Omental fat pad (tissue), 1 donor: ENCODE measurements at regions not wholly inside any gene's neighbourhood (a gene's known extent, or its start where the extent isn't known, plus 50 kb on each side); places are given as distances from the start of the nearest gene placed in this dataset.
"Not testable (repeated sequence)": the region's sequence is repeated elsewhere in the genome, so short reads cannot be mapped to it uniquely, and the experiment has no call there.

Experiments
- ATAC-seq: fragments of 150-250 bp; one replicate; pipeline ENCODE4 v1.9.1; 2016; ENCODE audit warnings: mild to moderate bottlenecking, moderate library complexity; ENCODE audit not compliant: low FRiP score
- DNase-seq: peaks from one replicate; pipeline ENCODE4 v3.0.0-alpha.2; 2019; ENCODE audit warnings: low spot score

- not testable (repeated sequence) for ATAC-seq
Measured at GRCh38 chr2:87330486-87330885, 308.8 kb upstream of the PLGLB1 start.

GRCh38 chr2:87331940-87332583 is 310.4 kb upstream of the PLGLB1 start:
- not testable (repeated sequence) for DNase-seq, ATAC-seq

More at GRCh38 chr2:87330486-87330885, 308.8 kb upstream of the PLGLB1 start:
- DNase-seq, result not testable (repeated sequence)

GRCh38 chr2:87334888-87335287 is 313.2 kb upstream of the PLGLB1 start:
- ATAC-seq, DNase-seq: not testable (repeated sequence)

GRCh38 chr2:87338998-87339397 is 317.4 kb upstream of the PLGLB1 start:
- ATAC-seq, result peak; percentile 95
- not testable (repeated sequence) for DNase-seq

- ATAC-seq, DNase-seq: not testable (repeated sequence)
Measured at GRCh38 chr2:87341601-87342014, 320.0 kb upstream of the PLGLB1 start.

GRCh38 chr2:87342175-87342574 is 320.5 kb upstream of the PLGLB1 start:
- DNase-seq, ATAC-seq: not testable (repeated sequence)

- ATAC-seq, DNase-seq: not testable (repeated sequence)
Measured at GRCh38 chr2:87343347-87343746, 321.7 kb upstream of the PLGLB1 start.

GRCh38 chr2:87345283-87345682 is 323.6 kb upstream of the PLGLB1 start:
- DNase-seq, ATAC-seq: not testable (repeated sequence)

GRCh38 chr2:87348556-87348955 is 326.9 kb upstream of the PLGLB1 start:
- DNase-seq, ATAC-seq: not testable (repeated sequence)

GRCh38 chr2:87349006-87349405 is 327.4 kb upstream of the PLGLB1 start:
- not testable (repeated sequence) for ATAC-seq, DNase-seq

- not testable (repeated sequence) for DNase-seq, ATAC-seq
Measured at GRCh38 chr2:87352178-87352934, 330.7 kb upstream of the PLGLB1 start.

GRCh38 chr2:87353408-87353807 is 331.8 kb upstream of the PLGLB1 start:
- not testable (repeated sequence) for ATAC-seq, DNase-seq

- not testable (repeated sequence) for ATAC-seq, DNase-seq
Measured at GRCh38 chr2:87354102-87354501, 332.5 kb upstream of the PLGLB1 start.

- not testable (repeated sequence) for DNase-seq, ATAC-seq
Measured at GRCh38 chr2:87360250-87360649, 338.6 kb upstream of the PLGLB1 start.

- not testable (repeated sequence) for DNase-seq, ATAC-seq
Measured at GRCh38 chr2:87360927-87361326, 339.3 kb upstream of the PLGLB1 start.

GRCh38 chr2:87361805-87362204 is 340.2 kb upstream of the PLGLB1 start:
- ATAC-seq, DNase-seq: not testable (repeated sequence)

- not testable (repeated sequence) for ATAC-seq
Measured at GRCh38 chr2:87364379-87364778, 342.7 kb upstream of the PLGLB1 start.

GRCh38 chr2:87365038-87365437 is 343.4 kb upstream of the PLGLB1 start:
- DNase-seq, ATAC-seq: not testable (repeated sequence)

More at GRCh38 chr2:87364379-87364778, 342.7 kb upstream of the PLGLB1 start:
- not testable (repeated sequence) for DNase-seq

GRCh38 chr2:87386063-87386560 is 361.8 kb upstream of the PLGLB2 start:
- not testable (repeated sequence) for ATAC-seq

GRCh38 chr2:87395784-87396183 is 352.1 kb upstream of the PLGLB2 start:
- ATAC-seq, DNase-seq: not testable (repeated sequence)

More at GRCh38 chr2:87386063-87386560, 361.8 kb upstream of the PLGLB2 start:
- DNase-seq, result not testable (repeated sequence)
